Tibial nerve (tissue), 3 donors: ENCODE measurements at regions not wholly inside any gene's neighbourhood (a gene's known extent, or its start where the extent isn't known, plus 50 kb on each side); places are given as distances from the start of the nearest gene placed in this dataset.

Experiments used
- CTCF ChIP-seq, 5 experiments: fragments of 200-600 bp in 3 of 5; fragments of 450-650 bp in 2 of 5; sonication (generic) in 3 of 5; IDR thresholded peaks; one replicate each; pipeline ENCODE4 v1.5.1; 2016 to 2019; ENCODE audit warnings: antibody characterized with exemption in 5 of 5, mild to moderate bottlenecking in 3 of 5, moderate library complexity in 2 of 5
- POLR2A ChIP-seq, 2 donors: fragments of 450-650 bp; IDR thresholded peaks; one replicate each; pipeline ENCODE4 v1.6.1; 2017; ENCODE audit warnings: antibody characterized with exemption in 2 of 2, mild to moderate bottlenecking in 2 of 2, moderate library complexity in 2 of 2

- no peak for TF ChIP-seq CTCF (IDR thresholded peaks at IDR 0.05)
- no peak for TF ChIP-seq POLR2A (IDR thresholded peaks at IDR 0.05)
Observed at GRCh38 chr4:187307131-187307530, 583.5 kb upstream of the FAT1 start.
